GM12892 (cell line): ENCODE measurements at regions not wholly inside any gene's neighbourhood (a gene's known extent, or its start where the extent isn't known, plus 50 kb on each side); places are given as distances from the start of the nearest gene placed in this dataset.

Experiments used
- DNase-seq: peaks from one replicate; pipeline ENCODE4 v3.0.0; 2011; ENCODE audit not compliant: insufficient read length
- FAIRE-seq: peaks from 2 replicates; lab custom pipeline; 2011; peaks lifted over from hg19 to GRCh38; lab: Jason Lieb, UNC
- POLR2A ChIP-seq: IDR thresholded peaks from 2 replicates; pipeline ENCODE4 v1.6.1; 2011; ENCODE audit warnings: low read depth, low read length, control low read depth
- POLR2AphosphoS5 ChIP-seq: IDR thresholded peaks from 2 replicates; pipeline ENCODE4 v1.6.1; 2011; ENCODE audit warnings: low read depth, low read length, control low read depth
- TAF1 ChIP-seq: IDR thresholded peaks from 2 replicates; pipeline ENCODE4 v1.6.1; 2011; ENCODE audit warnings: low read depth, mild to moderate bottlenecking, control low read depth, low read length, borderline replicate concordance

DNA sequence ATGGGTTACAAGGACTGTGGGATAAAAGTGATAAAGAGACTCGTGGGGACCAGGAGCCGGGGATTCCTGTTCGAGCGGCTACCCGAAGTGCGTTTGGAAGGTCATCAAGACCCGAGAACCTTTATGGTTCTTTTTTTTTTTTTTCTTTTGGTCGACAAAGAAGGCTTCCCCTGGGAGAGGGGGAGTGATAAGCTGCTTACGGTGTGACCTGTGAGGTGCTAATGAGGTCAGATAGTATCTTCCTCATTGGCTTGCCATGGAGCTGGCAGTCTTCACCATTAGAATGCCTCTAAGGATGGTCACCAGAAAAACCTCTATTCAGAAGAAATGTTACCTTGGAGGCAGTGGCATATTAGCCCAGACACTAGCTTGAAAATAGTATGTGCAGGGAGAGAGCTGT is 92.3 kb upstream of the STEAP4 start:
- DNase-seq (no peak), FAIRE-seq (no peak)
- no peak for TF ChIP-seq POLR2AphosphoS5
- TF ChIP-seq TAF1 = no peak
- TF ChIP-seq POLR2A = no peak

DNA sequence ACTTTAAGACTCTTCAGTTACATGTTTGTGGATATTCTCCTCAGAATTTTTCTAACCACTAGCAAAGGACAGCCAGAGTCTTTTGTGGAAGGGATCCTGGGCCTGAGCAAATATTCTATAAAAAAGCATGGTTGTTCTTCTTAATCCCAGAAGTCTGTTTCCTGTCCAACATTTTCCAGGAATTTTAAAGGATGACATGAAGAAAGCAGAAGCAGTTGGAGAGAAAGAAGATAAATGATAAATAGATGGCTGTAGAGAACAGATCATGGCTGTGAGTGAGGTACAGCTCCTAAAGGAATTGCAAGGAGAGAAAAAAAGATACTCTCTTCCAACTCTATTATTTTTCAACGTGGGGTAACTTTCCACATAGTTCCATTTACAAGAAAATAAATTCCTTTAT is 91.8 kb upstream of the STEAP4 start:
- FAIRE-seq = no peak
- TF ChIP-seq POLR2AphosphoS5 (no peak), TAF1 (no peak), POLR2A (no peak)
- DNase-seq = no peak

DNA sequence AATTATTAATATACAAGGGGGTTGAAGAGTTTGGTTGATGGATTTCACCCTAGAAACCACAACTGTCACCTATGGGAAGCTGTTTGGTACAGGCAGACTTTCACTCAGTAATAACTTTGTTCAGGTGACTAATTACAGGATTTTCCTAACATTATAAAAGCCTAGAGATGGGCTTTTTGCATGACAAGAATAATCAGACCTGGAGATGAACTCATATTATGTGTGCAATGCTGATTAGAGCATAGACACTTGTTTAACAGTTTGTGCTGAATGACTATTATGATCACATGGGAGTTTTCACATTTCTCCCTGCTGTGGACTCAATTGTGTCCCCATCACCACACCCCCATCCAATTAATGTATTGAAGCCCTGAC is 90.2 kb upstream of the STEAP4 start:
- TF ChIP-seq POLR2AphosphoS5 (no peak), POLR2A (no peak), TAF1 (no peak)
- FAIRE-seq = no peak
- DNase-seq = no peak

DNA sequence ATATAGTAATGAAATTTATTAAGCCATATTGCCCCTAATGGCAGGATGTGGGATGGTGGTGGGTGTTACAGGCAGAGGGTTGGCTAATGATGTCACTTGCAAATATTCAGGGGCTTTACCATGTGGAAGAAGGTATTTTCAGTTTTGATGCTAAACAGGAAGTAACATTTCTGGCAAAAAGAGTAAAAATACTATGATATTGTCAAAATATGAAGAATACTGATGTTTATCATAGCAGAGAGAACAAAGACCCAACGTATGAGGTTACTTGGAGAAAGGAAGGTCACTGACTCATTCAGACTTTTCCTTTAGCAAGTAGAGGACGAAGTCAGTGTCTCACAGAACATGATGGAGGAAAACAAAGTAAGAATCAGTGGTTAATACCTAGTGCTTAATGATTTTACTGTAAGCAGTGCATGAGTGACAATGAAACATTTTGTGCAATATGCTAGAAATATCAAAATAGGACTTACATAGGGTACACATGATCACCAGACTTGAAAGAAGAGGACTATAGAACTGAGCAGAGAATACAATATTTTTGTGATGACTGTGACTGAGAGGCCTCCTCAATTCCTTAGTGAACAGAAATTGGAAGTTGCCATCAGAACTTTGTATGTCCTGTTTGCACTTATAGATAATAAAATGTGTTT is 89.7 kb upstream of the STEAP4 start:
- peak; percentile 70 for FAIRE-seq
- TF ChIP-seq POLR2A (no peak), POLR2AphosphoS5 (no peak), TAF1 (no peak)

GRCh38 chr7:88395715-88396114 is 89.0 kb upstream of the STEAP4 start:
- DNase-seq (no peak), FAIRE-seq (peak; percentile 14)
- TF ChIP-seq POLR2A (no peak), POLR2AphosphoS5 (no peak), TAF1 (no peak)

More for the DNA sequence above, 89.7 kb upstream of the STEAP4 start:
- no peak for DNase-seq

- no peak for FAIRE-seq
- TF ChIP-seq POLR2AphosphoS5 (no peak), POLR2A (no peak), TAF1 (no peak)
- no peak for DNase-seq
These were observed 84.6 kb upstream of the STEAP4 start for GRCh38 chr7:88391247-88391646.

DNA sequence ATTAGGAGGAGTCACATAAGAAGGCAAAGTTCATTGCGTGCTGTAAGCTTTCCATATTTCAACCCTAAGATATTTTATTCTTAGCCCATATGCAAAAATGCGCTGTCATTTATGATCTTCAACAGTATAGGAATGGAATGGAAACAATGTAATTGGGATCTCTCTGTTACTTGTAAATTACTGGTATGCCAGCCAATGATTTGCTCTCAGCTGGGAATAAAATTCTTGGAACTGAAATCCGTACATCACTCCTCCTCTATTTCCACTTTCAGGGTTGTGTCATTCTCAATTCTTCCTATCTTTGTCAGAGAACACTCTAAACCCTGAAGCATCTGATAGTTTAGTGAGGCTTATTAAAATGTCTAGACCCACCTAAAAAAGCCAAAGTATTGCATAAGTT is 80.7 kb upstream of the STEAP4 start:
- TF ChIP-seq POLR2A (no peak), POLR2AphosphoS5 (no peak), TAF1 (no peak)
- DNase-seq (no peak), FAIRE-seq (no peak)

DNA sequence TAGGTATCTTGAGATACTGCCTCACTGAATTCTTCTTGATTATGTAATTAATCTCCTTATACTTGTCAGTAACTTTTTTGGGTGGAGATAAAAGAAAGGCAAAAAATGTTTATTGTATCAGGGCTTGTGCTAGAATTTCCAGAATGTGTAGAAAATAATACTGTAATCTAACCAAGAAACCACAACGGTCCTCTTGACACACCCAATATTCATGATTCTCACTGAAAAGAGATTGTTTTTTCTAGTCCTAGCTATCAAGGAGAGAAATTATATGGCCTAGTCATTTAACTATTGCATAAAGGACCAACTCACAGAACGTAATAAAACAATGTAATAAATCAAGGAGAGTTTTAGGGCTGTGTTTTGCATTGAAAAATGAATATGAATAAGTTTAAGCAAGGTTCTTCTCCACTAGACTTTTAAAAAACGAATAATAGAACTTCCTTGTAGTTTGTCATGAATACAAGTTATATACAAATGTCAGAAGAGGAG is 80.0 kb upstream of the STEAP4 start:
- no peak for TF ChIP-seq POLR2AphosphoS5
- no peak for TF ChIP-seq TAF1
- DNase-seq (no peak), FAIRE-seq (no peak)

GRCh38 chr7:88377434-88377833 is 70.7 kb upstream of the STEAP4 start:
- no peak for DNase-seq
- FAIRE-seq = no peak
- TF ChIP-seq TAF1 = no peak
- no peak for TF ChIP-seq POLR2AphosphoS5
- no peak for TF ChIP-seq POLR2A

GRCh38 chr7:88368686-88369085 is 62.0 kb upstream of the STEAP4 start:
- FAIRE-seq (no peak), DNase-seq (no peak)
- no peak for TF ChIP-seq TAF1
- TF ChIP-seq POLR2AphosphoS5 = no peak
- no peak for TF ChIP-seq POLR2A

DNA sequence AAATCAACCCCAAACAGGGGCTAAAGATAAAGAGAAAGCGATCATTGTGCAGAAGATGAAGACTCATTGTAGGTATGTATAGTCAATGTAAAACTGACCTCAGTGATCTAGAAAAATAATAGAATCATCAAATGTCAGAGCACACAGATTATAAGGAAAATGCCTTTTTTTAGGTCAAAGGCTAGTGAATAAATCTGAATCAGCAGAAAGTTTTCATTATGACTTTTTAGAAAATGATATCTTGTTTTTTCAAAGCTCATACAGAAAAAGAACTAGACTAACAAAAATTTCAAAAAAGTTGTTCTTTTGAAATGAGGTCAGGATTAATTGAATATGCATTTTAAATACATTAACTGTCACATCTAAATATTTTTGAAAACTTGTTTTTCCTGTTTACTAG is 60.2 kb upstream of the STEAP4 start:
- TF ChIP-seq TAF1 (no peak), POLR2A (no peak), POLR2AphosphoS5 (no peak)
- DNase-seq (no peak), FAIRE-seq (no peak)

DNA sequence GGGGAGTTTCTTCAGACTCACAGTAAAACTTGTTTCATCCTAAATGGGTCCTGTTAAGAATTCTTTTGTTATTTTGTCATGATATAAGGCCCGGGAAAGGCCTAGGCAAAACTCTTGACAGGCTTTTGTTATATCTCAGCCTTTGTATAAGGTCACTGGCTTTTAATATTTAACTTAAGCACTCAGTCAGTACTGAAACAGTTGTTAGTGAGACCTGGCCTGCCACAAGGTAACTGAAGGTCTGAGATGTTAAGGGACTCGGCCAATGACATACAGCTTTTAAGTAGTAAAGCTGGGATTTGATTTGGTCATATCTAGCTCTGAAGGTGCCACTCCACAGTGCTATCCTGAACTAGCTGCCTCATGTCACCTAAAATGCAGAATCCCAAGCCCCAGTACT is 57.2 kb upstream of the STEAP4 start:
- TF ChIP-seq POLR2A (no peak), TAF1 (no peak), POLR2AphosphoS5 (no peak)
- FAIRE-seq (no peak), DNase-seq (no peak)

GRCh38 chr7:88363249-88363648 is 56.6 kb upstream of the STEAP4 start:
- FAIRE-seq (no peak), DNase-seq (no peak)
- TF ChIP-seq POLR2A (no peak), TAF1 (no peak), POLR2AphosphoS5 (no peak)
